ENCODE measurements at regions not wholly inside any gene's neighbourhood (a gene's known extent, or its start where the extent isn't known, plus 50 kb on each side); places are given as distances from the start of the nearest gene placed in this dataset.

- no peaks in the 10 kb centered on the region for H3K27me3 ChIP-seq (ENCODE audit: insufficient read depth in 3 of 3, low read length in 2 of 3)
- no peak overlapping the region for H3K27ac ChIP-seq
- TF ChIP-seq CTCF (IDR thresholded peaks at IDR 0.05): no peak
- H3K9me3 ChIP-seq: no peaks in the 10 kb centered on the region
- no peak overlapping the region for H3K4me3 ChIP-seq
- DNase-seq (no peak), ATAC-seq (no peak)
- H3K36me3 ChIP-seq (ENCODE audit: insufficient read depth in 1 of 2, low read depth in 1 of 2): no peaks in the 10 kb centered on the region
- intact Hi-C loops (cut with DNase I): no loop called here
- 77 to 89% (median 89%) methylated on average over 7 of the region's 7 CpGs for WGBS, 3 donors
- H3K4me1 ChIP-seq: no peaks in the 10 kb centered on the region
Observed at GRCh38 chr13:42373048-42373812, 101.3 kb downstream of the AKAP11 start.

GRCh38 chr13:42375663-42376062 is 103.7 kb downstream of the AKAP11 start:
- intact Hi-C loops (cut with DNase I): no loop called here
- no peak for TF ChIP-seq CTCF (IDR thresholded peaks at IDR 0.05)
- Histone ChIP-seq H3K4me1 (no peaks in the 10 kb centered on the region), H3K36me3 (ENCODE audit: insufficient read depth in 1 of 2, low read depth in 1 of 2) (no peaks in the 10 kb centered on the region), H3K27me3 (ENCODE audit: insufficient read depth in 3 of 3, low read length in 2 of 3) (no peaks in the 10 kb centered on the region), H3K27ac (no peak overlapping the region), H3K9me3 (no peaks in the 10 kb centered on the region), H3K4me3 (no peak overlapping the region)
- no peak for DNase-seq
- ATAC-seq: no peak

- WGBS, 3 donors: 27 to 31% (median 29%) methylated on average over 4 of the region's 4 CpGs
- no peak overlapping the region for H3K27ac ChIP-seq
- no peaks in the 10 kb centered on the region for H3K36me3 ChIP-seq (ENCODE audit: insufficient read depth in 1 of 2, low read depth in 1 of 2)
- H3K4me3 ChIP-seq: no peak overlapping the region
- DNase-seq (no peak), ATAC-seq (no peak)
- intact Hi-C loops (cut with DNase I): no loop called here
- H3K27me3 ChIP-seq (ENCODE audit: insufficient read depth in 3 of 3, low read length in 2 of 3): no peaks in the 10 kb centered on the region
- no peaks in the 10 kb centered on the region for H3K9me3 ChIP-seq
- no peaks in the 10 kb centered on the region for H3K4me1 ChIP-seq
- TF ChIP-seq CTCF (IDR thresholded peaks at IDR 0.05): no peak
Observed at GRCh38 chr13:42377640-42378382, 105.9 kb downstream of the AKAP11 start.

GRCh38 chr13:42378383-42378780 is 106.4 kb downstream of the AKAP11 start:
- Histone ChIP-seq H3K9me3 (no peaks in the 10 kb centered on the region), H3K4me3 (no peak overlapping the region), H3K4me1 (no peaks in the 10 kb centered on the region), H3K27me3 (ENCODE audit: insufficient read depth in 3 of 3, low read length in 2 of 3) (no peaks in the 10 kb centered on the region), H3K36me3 (ENCODE audit: insufficient read depth in 1 of 2, low read depth in 1 of 2) (no peaks in the 10 kb centered on the region), H3K27ac (no peak overlapping the region)
- WGBS, 3 donors: 73 to 86% (median 77%) methylated on average over 3 of the region's 3 CpGs
- intact Hi-C loops (cut with DNase I): no loop called here
- no peak for TF ChIP-seq CTCF (IDR thresholded peaks at IDR 0.05)
- ATAC-seq (no peak), DNase-seq (no peak)

All from psoas muscle (tissue), 7 donors.